ENCODE measurements at regions not wholly inside any gene's neighbourhood (a gene's known extent, or its start where the extent isn't known, plus 50 kb on each side); places are given as distances from the start of the nearest gene placed in this dataset.

DNA sequence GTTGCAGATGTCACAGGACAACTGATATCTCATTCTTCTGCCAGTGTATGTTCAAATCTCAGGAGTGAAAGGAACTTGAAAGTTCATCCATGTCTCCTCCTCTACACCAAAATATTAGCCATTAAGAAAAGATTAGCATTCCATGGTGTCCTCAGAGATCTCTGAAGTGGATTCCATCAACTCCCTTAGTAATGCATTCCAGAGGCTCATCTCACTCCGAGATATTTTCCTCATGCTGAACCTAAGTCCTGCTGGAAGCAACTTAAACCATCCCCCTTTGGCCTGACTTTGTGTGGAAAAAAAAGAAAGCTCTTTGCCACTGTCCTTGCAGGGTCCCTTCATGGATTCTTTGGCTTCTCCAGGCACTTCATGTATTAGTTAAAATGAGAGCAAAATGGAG is 155.7 kb upstream of the ZNF462 start:
- no peak for TF ChIP-seq EP300 (IDR thresholded peaks at IDR 0.05; ENCODE audit: low read depth)
- TF ChIP-seq, protein P1, sequence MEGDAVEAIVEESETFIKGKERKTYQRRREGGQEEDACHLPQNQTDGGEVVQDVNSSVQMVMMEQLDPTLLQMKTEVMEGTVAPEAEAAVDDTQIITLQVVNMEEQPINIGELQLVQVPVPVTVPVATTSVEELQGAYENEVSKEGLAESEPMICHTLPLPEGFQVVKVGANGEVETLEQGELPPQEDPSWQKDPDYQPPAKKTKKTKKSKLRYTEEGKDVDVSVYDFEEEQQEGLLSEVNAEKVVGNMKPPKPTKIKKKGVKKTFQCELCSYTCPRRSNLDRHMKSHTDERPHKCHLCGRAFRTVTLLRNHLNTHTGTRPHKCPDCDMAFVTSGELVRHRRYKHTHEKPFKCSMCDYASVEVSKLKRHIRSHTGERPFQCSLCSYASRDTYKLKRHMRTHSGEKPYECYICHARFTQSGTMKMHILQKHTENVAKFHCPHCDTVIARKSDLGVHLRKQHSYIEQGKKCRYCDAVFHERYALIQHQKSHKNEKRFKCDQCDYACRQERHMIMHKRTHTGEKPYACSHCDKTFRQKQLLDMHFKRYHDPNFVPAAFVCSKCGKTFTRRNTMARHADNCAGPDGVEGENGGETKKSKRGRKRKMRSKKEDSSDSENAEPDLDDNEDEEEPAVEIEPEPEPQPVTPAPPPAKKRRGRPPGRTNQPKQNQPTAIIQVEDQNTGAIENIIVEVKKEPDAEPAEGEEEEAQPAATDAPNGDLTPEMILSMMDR (IDR thresholded peaks at IDR 0.05) = no peak
- TF ChIP-seq POLR2AphosphoS5 (IDR thresholded peaks at IDR 0.05) = no peak
